ENCODE measurements at regions not wholly inside any gene's neighbourhood (a gene's known extent, or its start where the extent isn't known, plus 50 kb on each side); places are given as distances from the start of the nearest gene placed in this dataset.

DNA sequence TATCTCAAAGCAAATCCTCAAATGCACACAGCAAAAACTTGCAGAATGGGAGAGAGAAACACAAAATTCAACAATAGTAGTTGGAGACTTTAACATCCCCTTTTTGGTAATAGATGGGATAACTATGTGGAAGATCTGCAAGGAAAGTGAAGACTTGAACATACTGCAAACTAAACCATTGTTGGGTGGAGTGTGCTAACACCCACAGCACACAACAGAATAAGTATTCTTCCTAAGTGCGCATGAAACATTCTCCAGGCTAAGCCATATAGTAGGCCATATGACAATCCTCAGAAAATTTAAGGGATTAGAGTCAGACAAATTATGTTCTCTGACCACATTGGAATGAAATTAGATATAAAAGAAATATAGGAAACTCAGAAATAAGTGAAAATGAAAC, 230.6 kb downstream of the FBXO15 start:
- no peak for DNase-seq

DNA sequence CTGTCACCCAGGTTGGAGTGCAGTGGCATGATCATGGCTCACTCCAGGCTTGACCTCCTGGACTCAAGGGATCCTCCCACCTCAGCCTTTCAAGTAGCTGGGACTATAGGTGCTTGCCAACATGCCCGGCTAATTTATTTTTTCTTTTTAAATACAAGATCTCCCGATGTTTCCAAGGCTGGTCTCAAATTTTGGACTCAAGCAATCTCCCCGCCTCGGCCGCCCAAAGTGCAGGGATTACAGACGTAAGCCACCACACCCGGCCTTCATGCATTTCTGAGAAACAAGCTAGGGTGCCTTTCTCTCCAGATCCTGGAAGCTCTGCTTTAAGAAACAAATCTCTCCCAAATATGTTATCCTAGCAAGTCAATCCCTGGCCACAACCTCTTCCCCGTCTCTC, 234.1 kb downstream of the FBXO15 start:
- no peak for DNase-seq

DNA sequence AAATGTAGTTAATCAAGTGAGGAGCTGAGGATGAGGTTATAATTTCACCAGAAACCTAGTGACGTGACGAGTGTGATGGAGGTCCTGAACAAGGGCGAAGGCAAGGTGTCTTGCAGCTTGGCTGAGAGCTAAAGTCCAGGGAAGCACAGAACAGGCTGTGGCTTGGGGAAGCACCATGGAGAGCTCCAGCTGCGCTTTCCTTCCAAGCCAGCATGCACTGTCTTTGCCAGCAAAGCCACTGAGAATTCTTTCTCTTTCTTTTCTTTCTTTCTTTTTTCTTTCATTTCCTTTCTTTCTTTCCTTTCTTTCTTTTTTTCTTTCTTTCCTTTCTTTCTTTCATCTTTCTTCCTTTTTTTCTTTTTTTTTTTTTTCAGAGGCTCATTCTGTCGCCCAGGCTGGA, 239.3 kb downstream of the FBXO15 start:
- DNase-seq = no peak

DNA sequence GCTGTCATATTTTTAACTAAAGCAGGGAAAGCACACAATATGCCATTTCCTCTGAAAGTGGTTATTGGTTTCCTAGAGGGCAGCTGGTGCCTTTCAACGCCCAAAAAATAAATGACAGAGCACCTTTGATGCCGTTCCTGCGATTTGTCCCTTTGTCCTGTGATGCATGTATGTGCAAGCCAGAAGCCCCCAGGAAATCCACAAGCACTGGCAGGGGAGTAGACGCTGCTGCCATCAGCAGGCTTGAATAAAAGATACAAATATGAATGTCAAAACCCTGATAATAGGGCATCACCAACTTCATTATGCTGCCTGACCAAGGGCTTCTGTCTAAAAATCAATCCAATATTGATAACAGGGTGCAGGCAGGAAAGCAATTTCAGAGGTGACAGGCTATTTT, 246.1 kb downstream of the FBXO15 start:
- DNase-seq = no peak

DNA sequence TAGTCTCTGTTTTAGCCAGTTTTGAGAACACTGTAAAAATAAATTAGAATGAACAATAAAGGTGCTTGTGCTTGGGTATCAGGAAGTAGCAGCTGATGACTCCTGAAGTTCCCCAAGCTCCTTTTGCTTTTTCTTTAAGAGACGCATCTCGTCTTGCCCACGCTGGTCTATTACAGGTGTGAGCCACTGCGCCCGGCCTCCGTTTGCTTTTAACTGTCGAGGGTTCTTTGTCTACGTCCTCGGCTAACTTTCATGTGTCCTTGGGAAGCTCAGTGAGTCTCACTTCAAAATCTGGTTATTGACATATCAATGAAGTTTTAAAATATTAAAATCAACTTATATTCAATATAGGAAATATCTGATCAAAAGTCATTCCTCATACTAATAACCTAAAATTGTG, 246.5 kb downstream of the FBXO15 start:
- no peak for DNase-seq

DNA sequence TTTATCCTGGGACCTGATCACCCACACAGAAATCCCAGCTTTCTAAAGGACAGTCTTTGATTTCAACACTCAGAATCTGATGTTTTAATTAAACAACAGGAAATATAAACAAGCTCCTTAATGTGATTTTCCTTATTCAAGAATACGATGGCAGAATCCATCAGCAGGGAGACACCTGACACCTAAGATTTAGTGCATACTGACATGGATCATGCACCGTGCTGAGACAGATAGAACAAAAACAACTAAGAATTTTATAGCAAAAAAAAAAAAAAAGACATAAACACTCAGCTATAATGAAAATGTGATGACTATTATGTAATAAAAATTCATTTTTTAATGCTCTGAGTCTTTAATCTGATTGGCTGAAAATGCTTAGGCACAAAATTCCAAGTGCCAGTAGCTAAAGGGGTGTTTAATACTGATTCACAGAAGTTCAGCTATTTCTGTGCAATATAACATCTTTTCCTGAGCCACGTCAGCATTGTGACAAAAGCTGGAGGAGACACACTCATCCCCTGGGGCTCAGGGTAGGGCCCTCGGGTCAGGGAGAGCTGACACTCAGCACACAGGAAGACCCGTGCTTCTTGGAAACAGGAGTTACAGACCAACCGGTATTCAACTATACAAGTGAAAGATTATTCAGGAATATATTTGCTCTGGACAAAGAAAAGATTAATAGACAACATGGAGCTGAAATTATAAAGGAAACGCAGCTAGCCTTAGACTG, 247.4 kb downstream of the FBXO15 start:
- DNase-seq = no peak

DNA sequence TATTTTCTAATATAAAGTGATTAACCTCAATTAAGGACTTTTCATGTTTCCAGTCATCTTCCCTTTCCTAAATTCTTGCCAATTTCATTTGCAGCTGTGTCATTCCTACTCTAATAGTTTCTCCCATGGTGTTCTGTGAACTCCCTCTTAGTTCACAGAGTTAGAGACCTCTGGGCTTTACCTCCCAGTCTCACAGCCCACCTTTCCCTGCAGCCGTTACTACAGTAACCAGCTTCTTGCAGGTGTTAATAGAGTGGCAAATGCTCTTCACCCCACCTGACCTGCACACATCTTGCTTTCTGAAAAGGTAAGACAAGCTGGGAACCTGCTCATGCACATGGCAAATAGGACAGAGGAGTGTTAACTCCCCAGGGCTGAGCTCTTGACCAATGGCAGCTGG, 250.1 kb downstream of the FBXO15 start:
- no peak for DNase-seq

DNA sequence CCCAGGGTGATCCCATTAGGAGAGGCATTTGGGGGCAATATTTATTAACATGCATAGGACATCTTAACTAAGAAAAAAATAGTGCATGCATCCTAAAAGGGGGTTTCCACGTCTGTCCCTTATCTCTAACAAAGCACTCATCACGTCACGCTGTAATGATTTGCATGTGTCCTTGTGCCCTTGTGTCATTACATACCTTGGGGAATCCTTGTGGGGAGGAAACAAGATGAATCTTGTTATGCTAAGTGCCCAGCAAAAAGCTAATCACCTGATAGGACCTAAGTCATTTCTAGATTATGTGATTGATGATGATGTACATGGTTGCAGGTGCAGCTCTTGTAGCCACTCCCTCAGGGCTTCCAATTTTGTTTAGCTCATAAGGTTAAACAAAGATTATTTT, 250.9 kb downstream of the FBXO15 start:
- DNase-seq = no peak

DNA sequence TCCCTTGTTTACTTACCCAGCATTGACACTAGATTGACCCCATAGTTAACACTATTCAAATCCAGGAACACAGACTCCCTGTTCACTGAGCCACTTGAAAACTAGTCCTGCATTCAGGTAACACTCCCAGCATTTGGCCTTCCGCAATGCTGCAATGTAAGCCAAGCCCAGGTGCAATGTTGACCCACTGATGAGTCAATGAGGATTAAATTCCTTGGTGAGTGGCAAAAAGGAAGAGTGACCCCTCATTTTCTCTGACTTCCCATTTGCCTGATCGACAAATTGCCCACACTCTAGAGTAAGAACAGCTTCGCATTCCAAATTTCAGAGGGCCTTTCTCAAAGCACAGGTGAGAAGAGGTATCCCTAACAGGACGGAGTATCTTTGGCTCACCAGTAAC, 251.9 kb downstream of the FBXO15 start:
- no peak for DNase-seq

DNA sequence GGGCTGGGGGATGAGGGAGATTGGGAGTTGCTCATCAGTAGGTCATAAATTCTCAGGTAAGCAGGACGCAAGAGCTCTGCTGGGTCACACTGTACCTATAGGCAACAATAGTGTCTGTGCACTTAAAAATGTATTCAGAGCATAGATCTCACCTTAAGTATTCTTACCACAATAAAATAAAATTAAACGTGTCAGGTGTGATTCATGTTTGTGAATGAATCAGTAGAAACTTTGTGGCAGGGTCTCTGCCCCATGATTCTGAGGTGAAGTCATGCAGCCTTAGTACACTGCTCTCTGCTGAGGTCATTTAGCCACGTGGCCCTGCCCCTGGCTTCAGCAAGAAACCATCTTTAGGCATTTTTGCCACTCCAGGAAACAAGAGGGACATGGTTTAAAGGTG, 253.8 kb downstream of the FBXO15 start:
- DNase-seq = no peak

DNA sequence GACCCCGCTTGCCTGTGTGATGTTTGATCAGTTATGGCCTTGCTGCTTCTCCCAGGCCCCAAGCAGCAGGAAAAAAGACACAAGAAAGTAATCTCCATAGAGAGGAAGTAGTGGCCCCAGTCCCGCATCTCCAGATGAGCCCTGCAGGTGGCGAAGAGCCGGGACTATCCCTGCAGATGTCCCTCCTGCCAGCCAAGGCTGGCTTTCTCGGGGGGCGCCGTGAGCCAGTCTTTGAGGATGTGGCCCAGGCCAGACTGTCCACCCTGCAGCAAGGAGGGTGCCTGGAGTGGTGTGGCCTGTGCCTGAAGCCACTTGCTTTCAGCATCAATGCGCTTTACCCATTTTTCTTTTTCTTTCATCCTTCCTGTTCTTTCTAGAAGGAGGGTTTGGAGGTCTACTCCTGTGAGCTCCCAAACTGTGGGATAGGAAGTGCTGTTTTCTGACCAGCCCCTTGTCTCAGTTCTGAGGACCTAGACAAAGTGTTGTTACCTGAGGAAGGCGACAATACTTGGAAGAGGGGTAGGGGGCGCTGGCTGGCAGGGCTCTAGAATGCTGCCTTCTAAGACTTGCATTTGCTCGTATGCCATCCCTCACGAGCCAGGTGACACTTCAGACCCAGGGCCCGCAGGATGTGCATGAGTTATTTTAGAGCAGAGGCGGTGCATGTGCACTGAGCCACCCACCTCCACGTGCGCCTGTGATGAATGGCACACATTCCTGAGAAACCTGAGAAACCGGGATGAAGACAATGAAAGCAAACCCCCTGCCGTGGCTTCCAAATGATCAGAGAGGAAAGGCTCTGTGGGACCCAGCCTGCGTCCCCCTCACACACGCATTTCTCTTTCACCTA, 255.8 kb downstream of the FBXO15 start:
- DNase-seq = no peak

DNA sequence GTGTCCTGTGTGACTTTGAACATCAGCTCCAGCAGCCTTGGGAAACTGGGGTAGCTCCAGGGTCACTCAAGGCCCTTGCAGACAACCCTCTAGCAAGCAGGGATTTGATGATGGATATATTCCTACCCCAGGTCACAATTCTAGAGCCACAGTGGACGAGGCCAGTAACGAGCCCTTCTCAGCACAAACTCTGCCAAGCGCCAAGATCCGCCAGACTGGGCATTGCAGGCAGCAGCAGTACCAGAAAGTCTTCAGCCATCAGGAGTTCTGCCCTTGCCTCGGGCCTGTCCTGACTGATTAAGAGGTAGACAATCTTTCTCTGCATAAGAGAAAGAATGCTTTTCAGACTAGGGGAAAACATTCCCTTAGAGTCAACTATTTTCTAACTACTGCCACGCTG, 259.1 kb downstream of the FBXO15 start:
- DNase-seq = no peak

DNA sequence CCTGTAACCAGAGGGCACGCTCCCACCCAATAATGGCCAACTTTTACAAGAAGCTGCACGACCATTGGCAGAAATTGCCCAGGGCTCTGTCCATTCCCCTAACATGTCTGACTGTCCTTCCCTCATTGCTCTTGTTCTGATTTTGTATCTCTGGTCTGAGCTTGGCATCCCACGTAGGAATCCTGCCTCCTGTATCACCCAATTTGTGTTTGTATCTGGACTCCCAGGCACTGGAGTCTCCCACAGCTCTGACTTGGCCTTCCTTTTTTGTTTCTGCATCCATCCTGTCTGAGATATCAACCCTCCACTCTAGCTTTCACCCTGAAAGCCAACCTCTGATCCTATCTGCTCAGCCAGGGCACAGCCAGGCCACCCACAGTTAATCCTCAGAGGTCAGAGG, 259.8 kb downstream of the FBXO15 start:
- no peak for DNase-seq

DNA sequence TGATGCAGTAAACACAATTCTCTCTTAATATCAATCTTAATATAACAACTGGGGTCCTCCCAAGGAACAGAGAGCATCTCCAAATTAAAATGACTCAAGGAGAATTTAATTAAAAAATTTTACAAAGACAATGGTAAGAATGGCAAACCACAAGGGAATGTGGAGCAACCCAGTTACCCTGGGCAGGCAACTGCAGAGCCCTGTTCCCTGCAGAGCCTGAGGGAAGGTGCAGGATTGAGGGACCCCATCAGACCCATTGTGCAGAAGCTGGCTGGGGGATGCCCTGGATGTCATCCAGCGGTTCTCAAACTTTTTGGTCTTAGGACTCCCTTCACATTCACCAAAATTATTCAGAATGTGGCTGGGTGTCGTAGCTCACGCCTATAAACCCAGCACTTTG, 262.8 kb downstream of the FBXO15 start:
- DNase-seq = no peak

DNA sequence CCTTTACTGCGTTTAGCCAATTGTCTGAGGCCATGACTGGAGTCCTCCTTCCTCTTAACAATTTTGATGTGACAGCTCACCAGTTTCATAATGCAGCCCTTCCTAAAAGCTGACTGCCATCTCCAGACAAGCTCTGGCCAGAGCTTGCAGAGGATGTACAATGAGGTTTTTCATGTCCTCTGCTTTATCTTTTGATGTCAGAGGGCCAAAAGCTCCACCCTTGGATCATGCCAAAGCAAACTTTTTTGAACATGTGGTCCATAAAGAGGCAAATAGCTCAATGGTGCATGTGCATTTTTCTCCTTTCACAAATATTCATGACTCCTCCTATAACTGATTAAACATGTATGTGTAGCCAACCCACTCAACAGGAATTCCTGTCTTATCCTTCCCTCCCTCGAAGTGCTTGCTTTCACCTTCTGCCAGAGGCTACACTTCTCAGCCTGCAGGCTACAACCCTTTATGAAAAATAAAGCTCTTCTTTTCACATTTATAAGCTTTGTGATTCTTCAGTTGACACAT, 266.2 kb downstream of the FBXO15 start:
- DNase-seq = no peak

DNA sequence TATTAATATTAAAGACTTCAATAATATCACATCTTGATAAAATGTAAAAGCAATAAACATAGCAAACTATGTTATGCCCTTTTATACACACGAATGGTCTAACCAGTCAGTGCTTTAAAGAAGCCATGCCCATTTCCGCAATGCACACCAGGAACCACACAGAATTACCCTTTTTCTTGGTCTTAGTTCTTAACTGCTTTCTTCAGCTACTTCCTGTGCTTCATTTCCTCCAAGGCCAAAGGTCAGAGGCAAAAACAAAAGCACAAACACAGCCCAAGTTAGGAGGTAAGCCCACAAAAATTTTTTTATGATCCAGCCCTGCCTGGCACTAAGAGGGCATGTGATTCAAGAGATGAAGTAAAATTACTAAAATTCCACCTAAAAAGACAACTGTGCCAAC, 267.2 kb downstream of the FBXO15 start:
- DNase-seq = no peak

DNA sequence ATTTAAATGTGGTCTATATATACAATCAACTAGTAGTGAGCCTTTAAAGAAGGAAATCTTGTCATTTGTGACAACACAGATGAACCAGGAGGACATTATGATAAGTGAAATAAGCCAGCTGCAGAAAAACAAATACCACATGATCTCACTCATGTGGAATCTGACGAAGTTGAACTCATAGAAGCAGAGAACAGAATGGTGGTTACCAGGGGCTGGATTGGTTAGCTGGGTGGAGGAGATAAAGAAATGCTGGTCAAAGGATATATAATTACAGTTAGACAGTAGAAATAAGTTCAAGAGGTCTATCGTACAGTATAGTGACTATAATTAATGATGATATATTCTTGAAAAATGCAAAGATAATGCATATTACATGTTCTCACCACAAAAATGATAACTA, 267.9 kb downstream of the FBXO15 start:
- DNase-seq = no peak

DNA sequence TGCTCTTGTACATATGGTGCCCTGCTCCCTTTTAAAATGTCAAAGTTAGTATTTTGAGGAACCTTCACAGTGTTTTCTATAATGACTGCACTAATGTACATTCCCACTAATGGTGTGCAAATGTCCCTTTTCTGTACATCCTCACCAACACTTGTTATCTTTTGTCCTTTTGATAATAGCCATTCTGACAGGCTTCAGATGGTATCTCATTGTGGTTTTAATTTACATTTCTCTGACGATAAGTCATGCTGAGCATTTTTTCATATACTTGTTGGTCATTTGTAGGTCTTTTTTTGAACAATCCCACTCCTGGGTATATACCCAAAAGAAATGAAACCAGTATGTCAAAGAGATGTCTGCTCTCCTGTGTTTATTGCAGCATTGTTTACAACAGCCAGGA, 268.3 kb downstream of the FBXO15 start:
- DNase-seq = no peak

DNA sequence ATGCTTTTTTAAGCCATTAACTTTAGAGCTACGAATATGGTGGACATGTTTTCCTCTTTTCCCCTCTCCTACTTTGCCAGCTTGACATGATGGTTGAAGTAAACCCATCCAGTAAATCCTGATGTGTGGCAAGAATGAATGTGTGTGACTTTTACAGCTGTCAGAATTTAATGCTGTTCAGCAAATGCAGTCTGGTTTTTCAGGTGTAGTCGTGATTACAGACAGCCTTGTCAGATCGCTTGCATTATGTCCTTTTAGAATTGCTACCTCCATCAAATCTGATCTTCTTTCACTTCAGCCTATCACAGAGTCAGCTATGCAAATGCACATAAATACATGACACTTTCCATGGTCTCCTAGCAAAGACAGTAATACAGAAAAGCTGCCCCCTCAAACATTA, 278.5 kb downstream of the FBXO15 start:
- no peak for DNase-seq

DNA sequence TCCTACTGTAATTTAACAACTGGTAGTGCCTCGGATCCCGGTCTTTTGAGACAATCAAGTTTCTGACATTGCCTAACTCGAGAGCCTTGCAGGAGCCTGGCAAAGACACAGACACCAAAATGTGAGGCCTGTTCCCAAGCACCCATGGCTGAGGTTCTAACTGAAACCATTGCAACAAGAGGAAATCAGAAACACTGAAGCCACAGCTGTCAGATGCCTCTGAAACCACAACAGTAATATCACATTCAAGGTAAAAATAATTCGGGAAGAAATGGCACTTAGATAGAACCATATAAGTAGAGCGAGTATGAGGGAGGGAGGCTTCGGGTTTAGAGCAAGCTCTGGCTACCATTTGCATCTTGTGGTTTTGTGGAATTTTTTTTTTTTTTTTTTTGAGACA, 285.9 kb downstream of the FBXO15 start:
- no peak for DNase-seq

DNA sequence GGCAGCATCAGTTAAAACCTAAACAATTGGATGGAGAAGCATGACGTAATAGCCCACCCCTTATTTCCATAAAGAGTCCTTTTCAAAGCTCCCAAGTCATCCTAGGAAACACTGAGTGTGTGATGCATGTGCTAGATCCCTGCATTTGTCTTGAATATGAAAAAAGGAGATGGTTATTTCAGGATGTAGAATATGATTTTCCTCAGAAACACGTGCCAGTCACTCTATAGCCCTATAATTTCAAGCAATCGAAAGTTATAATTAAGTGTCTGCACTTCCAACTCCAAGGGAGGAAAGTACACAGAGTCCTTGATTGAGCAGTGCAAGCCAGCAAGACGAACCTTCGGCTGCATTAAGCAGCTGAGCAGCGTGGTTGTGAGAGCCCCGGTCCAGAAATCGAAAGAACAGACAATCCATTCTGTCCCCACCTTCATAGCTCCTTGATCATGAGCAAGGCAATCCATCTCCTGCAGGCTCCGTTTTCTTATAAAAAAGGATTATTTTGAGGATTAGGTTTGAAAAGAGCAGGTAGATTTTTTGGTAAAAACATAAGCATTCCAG, 287.7 kb downstream of the FBXO15 start:
- no peak for DNase-seq

DNA sequence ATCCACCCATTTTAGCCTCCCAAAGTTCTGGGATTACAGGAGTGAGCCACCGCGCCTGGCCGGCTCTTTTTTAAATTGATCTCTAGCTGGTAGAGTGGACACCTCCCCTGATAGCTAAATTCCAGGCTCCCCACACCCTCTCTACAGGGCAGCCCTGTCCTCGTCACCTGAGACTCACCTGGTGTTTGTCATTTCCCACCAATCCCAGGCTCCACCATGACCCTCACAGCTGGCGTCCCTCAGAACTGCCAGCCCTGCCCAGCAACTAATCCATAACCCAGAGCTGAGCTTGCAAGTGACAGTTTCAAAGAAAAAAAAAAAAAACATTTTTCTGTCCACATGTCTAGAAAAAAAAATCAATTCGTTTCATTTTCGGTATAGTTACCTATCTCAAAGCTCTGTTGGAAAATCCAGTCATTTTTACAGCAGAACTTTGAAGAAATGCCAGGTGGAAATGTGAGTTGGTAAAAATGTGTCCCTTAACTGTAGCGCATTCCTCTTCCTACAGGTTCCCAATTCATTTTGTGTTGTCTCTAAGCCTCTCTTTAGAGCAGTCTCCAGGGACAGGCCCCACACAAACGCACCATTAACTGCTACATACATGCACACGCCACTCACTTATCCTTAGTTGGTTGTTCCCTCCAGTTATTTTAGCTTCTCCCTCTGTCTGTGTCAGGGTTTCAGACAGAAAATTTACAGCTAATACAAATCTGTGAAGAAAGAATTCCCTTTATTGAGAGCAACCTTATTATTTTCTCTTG, 294.7 kb downstream of the FBXO15 start:
- no peak for DNase-seq

DNA sequence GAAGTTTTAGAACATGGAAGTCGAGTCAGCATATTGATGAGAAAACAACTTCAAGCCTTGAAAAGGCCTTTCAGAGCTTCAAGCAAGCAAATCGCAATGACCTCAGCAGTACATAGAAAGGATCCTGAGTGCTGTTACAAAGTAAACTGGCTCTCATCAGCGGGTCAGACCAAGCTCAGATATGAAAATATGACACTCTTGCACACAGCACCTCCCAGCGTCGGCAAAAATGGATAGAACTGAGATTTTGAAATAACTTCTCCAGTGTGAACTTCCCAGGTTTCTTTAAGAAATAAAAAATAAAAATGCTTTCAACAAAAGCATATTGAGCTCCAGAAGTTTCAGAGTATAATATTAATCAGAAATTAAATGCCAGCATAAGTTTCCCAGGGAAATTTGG, 296.9 kb downstream of the FBXO15 start:
- DNase-seq = no peak
